ENCODE measurements at regions not wholly inside any gene's neighbourhood (a gene's known extent, or its start where the extent isn't known, plus 50 kb on each side); places are given as distances from the start of the nearest gene placed in this dataset.

- no peak for TF ChIP-seq GABPB2 (CRISPR knock-in tag; conservative IDR thresholded peaks at IDR 0.05)
- TF ChIP-seq NFATC3 (IDR thresholded peaks at IDR 0.05): no peak
- TF ChIP-seq U2AF2 (optimal IDR thresholded peaks at IDR 0.05; ENCODE audit: low read depth, low read length): no peak
- TF ChIP-seq ERF (CRISPR knock-in tag; IDR thresholded peaks at IDR 0.05): no peak
- no peak for TF ChIP-seq POLR2A (conservative IDR thresholded peaks at IDR 0.05)
- no peak for TF ChIP-seq ILF3 (IDR thresholded peaks at IDR 0.05; ENCODE audit: borderline replicate concordance)
- TF ChIP-seq MEF2A (IDR thresholded peaks at IDR 0.05; ENCODE audit: control insufficient read depth, low read depth, low read length): no peak
Observed at GRCh38 chr16:88208112-88208511, 174.6 kb upstream of the ZNF469 start.

Measured in K562 (cell line).